ENCODE measurements at regions not wholly inside any gene's neighbourhood (a gene's known extent, or its start where the extent isn't known, plus 50 kb on each side); places are given as distances from the start of the nearest gene placed in this dataset.

DNA sequence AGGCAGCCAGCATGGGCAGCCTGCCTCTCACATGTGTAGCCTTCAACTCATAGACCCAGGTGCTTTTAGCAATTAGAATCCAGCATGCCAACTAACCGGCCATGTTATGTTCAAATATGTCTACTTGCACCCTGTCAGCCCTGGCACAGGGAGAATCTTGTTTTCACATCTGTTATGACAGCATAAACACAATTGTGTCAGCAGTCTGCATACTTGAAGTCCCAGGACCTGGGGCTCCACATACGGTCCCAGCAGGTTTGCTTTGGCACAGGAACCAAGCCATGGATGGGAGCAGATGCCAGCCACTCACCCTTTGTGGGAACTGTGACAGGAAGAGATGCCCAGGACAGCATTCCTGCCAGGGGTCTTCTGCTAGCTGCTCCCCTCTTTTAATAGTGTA is 67.2 kb upstream of the SYNDIG1 start:
- Histone ChIP-seq H3K4me1 (ENCODE audit: control insufficient read depth in 1 of 2, low read depth in 2 of 2) (peaks cover 6 to 14% of the 10 kb centered on the region in 2 donors), H3K9me3 (peaks cover 3% of the 10 kb centered on the region), H3K27me3 (replicated peaks; ENCODE audit: insufficient read depth) (no peaks in the 10 kb centered on the region), H3K27ac (no peak overlapping the region), H3K36me3 (no peaks in the 10 kb centered on the region), H3K4me3 (no peak overlapping the region)
- no peak for TF ChIP-seq CTCF (IDR thresholded peaks at IDR 0.05)
- ATAC-seq (ENCODE audit: insufficient number of reproducible peaks, low FRiP score, low read depth) (no peak), DNase-seq (ENCODE audit: low spot score) (no peak)

DNA sequence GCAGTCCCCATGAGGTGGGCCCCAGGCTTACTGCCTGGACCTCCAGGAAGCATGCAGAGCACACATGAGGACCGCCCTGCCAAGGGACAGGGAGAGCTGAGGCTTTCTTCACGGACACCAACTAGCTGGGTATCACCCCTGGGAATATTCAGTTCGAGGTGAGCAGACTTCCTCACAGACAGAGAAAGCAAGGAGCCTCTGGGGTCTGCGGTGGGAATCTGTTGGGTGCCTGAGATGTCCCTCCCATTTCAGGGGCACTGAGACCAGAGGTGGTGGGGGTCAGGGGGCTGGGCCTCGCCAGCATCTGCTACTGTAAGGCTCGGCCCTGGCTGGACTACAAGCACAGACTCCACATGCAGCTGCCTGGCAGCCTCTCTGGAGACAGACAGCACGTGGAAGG is 74.3 kb upstream of the SYNDIG1 start:
- H3K27ac ChIP-seq = no peak overlapping the region
- no peak for ATAC-seq (ENCODE audit: insufficient number of reproducible peaks, low FRiP score, low read depth)
- H3K4me1 ChIP-seq (ENCODE audit: control insufficient read depth in 1 of 2, low read depth in 2 of 2) = no peaks in the 10 kb centered on the region
- peaks cover 3% of the 10 kb centered on the region for H3K9me3 ChIP-seq
- TF ChIP-seq CTCF (IDR thresholded peaks at IDR 0.05) = no peak
- no peak for DNase-seq (ENCODE audit: low spot score)
- H3K27me3 ChIP-seq (replicated peaks; ENCODE audit: insufficient read depth) = no peaks in the 10 kb centered on the region
- H3K36me3 ChIP-seq = no peaks in the 10 kb centered on the region
- H3K4me3 ChIP-seq = no peak overlapping the region

DNA sequence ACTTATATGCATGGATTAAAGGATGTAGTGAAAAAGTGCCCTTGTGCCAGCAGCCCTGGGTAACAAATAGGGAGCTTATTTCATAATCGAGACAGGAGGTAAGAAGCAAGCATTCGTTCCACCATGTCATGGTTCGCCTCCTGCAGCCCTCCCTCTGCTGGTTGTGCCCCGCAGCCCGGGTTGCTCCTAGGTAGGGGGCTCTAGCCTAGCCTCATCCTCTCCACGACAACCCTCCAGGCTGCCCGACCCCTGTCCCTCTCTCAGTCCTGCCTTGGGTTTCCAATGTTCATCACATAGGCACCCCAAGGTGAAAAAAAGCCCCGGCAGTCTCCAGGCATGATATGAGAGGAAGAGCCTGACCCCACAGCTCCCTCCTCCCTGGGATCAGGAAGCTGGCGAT is 75.5 kb upstream of the SYNDIG1 start:
- Histone ChIP-seq H3K9me3 (peaks cover 3% of the 10 kb centered on the region), H3K27ac (no peak overlapping the region), H3K36me3 (no peaks in the 10 kb centered on the region), H3K4me3 (no peak overlapping the region), H3K27me3 (replicated peaks; ENCODE audit: insufficient read depth) (no peaks in the 10 kb centered on the region), H3K4me1 (ENCODE audit: control insufficient read depth in 1 of 2, low read depth in 2 of 2) (no peaks in the 10 kb centered on the region)
- TF ChIP-seq CTCF (IDR thresholded peaks at IDR 0.05) = no peak
- DNase-seq (ENCODE audit: low spot score) = no peak
- ATAC-seq (ENCODE audit: insufficient number of reproducible peaks, low FRiP score, low read depth) = no peak

GRCh38 chr20:24392612-24393011 is 76.8 kb upstream of the SYNDIG1 start:
- Histone ChIP-seq H3K36me3 (no peaks in the 10 kb centered on the region), H3K9me3 (peaks cover 3% of the 10 kb centered on the region), H3K4me1 (ENCODE audit: control insufficient read depth in 1 of 2, low read depth in 2 of 2) (no peaks in the 10 kb centered on the region), H3K27me3 (replicated peaks; ENCODE audit: insufficient read depth) (no peaks in the 10 kb centered on the region), H3K4me3 (no peak overlapping the region), H3K27ac (no peak overlapping the region)
- DNase-seq (ENCODE audit: low spot score) = no peak
- no peak for TF ChIP-seq CTCF (IDR thresholded peaks at IDR 0.05)
- no peak for ATAC-seq (ENCODE audit: insufficient number of reproducible peaks, low FRiP score, low read depth)

DNA sequence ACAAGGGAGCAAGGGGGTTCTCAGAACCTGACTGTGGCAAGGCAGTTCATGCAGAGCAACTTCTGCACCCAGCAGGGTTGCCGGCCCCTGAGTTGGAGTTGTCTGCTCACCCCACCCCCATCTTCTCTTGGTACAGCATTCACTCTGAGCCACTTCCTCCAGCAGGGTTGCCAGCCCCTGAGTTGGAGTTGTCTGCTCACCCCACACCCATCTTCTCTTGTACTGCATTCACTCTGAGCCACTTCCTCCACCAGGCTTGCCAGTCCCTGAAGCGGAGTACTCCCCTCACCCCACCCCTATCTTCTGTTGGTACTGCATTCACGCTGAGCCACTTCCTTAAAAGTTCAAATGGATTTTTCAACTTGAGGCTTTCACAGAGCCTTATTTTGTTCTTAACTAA is 79.7 kb upstream of the SYNDIG1 start:
- H3K4me3 ChIP-seq = no peak overlapping the region
- ATAC-seq (ENCODE audit: insufficient number of reproducible peaks, low FRiP score, low read depth) = no peak
- H3K4me1 ChIP-seq (ENCODE audit: control insufficient read depth in 1 of 2, low read depth in 2 of 2) = no peaks in the 10 kb centered on the region

More for the DNA sequence above, 79.7 kb upstream of the SYNDIG1 start:
- no peak for DNase-seq (ENCODE audit: low spot score)
- H3K27ac ChIP-seq = no peak overlapping the region
- H3K27me3 ChIP-seq (replicated peaks; ENCODE audit: insufficient read depth) = no peaks in the 10 kb centered on the region
- TF ChIP-seq CTCF (IDR thresholded peaks at IDR 0.05) = no peak
- no peaks in the 10 kb centered on the region for H3K9me3 ChIP-seq
- H3K36me3 ChIP-seq = no peaks in the 10 kb centered on the region
